GM12878 (cell line): ENCODE measurements at regions not wholly inside any gene's neighbourhood (a gene's known extent, or its start where the extent isn't known, plus 50 kb on each side); places are given as distances from the start of the nearest gene placed in this dataset.

Source experiments
- ATAC-seq: fragments of 200-7000 bp; cut with Tn5 transposase; 3 replicates; pipeline ENCODE4 v1.9.1; 2020; ENCODE audit warnings: mild to moderate bottlenecking, moderate library complexity
- BruUV-seq: library from RNA; stranded (reverse); fragments of 400-500 nt; replicated peaks from 2 replicates; lab custom pipeline; 2021; lab: Mats Ljungman, UMichigan
- CTCF ChIA-PET: fragments of 300-600 bp; sonication (Branson Sonifier 250); formaldehyde crosslinking; extraction: SDS; loops from one replicate; lab custom pipeline; 2021; ENCODE audit warnings: inconsistent platforms; lab: Yijun Ruan, JAX
- POLR2A ChIA-PET: fragments of 350-600 bp; formaldehyde crosslinking; extraction: SDS; loops from one replicate; lab custom pipeline; 2021; ENCODE audit warnings: inconsistent platforms; lab: Charles Lee
- RAD21 ChIA-PET: fragments of 300-600 bp; sonication (Branson Sonifier 250); formaldehyde crosslinking; loops from one replicate; lab custom pipeline; 2023; ENCODE audit warnings: antibody characterized with exemption; ENCODE audit not compliant: unreplicated experiment; lab: Charles Lee
- SMC1A ChIA-PET: fragments of 300-600 bp; sonication (Branson Sonifier 250); formaldehyde crosslinking; loops from one replicate; lab custom pipeline; 2023; ENCODE audit not compliant: unreplicated experiment, uncharacterized antibody; lab: Charles Lee
- DNase-seq: peaks from one replicate; pipeline ENCODE4 v3.0.0-alpha.2; 2011; ENCODE audit warnings: low read depth, low spot score
- FAIRE-seq: peaks from 3 replicates; lab custom pipeline; 2011; peaks lifted over from hg19 to GRCh38; lab: Jason Lieb, UNC
- H2AFZ ChIP-seq: 2 replicates; pipeline ENCODE4 v1.6.0; 2011; ENCODE audit warnings: low read depth, low read length, control low read depth; ENCODE audit not compliant: control insufficient read depth
- H3K27ac ChIP-seq: 2 replicates; pipeline ENCODE4 v1.5.1; 2011; ENCODE audit warnings: control low read depth; ENCODE audit not compliant: control insufficient read depth, insufficient read depth
- H3K27me3 ChIP-seq, 2 experiments: replicated peaks in 1 of 2; 2 replicates each; pipeline versions ENCODE4 v1.6.0 to v1.6.1; 2011; ENCODE audit warnings: low read length in 1 of 2; ENCODE audit not compliant: control insufficient read depth in 2 of 2, insufficient read depth in 2 of 2
- H3K36me3 ChIP-seq, 2 experiments: 2 replicates each; pipeline ENCODE4 v1.5.1; 2011; ENCODE audit warnings: low read length in 1 of 2; ENCODE audit not compliant: control insufficient read depth in 2 of 2, insufficient read depth in 2 of 2
- H3K4me1 ChIP-seq: 2 replicates; pipeline ENCODE4 v1.6.1; 2011; ENCODE audit warnings: mild to moderate bottlenecking, low read length, moderate library complexity, mixed read lengths; ENCODE audit not compliant: control insufficient read depth, insufficient read depth
- H3K4me2 ChIP-seq: 2 replicates; pipeline ENCODE4 v1.6.0; 2011; ENCODE audit warnings: control low read depth; ENCODE audit not compliant: control insufficient read depth, insufficient read depth
- H3K4me3 ChIP-seq: fragments of 200-600 bp; sonication (generic); 2 replicates; pipeline ENCODE4 v1.5.1; 2016
- H3K79me2 ChIP-seq: 2 replicates; pipeline ENCODE4 v1.6.0; 2011; ENCODE audit warnings: low read length; ENCODE audit not compliant: control insufficient read depth, insufficient read depth
- H3K9ac ChIP-seq: 2 replicates; pipeline ENCODE4 v1.8.0; 2011; ENCODE audit warnings: low read length, control low read depth, mixed read lengths; ENCODE audit not compliant: control insufficient read depth, insufficient read depth
- H3K9me3 ChIP-seq: replicated peaks from 3 replicates; pipeline ENCODE4 v1.5.1; 2011; ENCODE audit warnings: mild to moderate bottlenecking, low read length; ENCODE audit not compliant: control insufficient read depth, insufficient read depth
- H4K20me1 ChIP-seq: 2 replicates; pipeline ENCODE4 v1.6.0; 2011; ENCODE audit not compliant: control insufficient read depth, insufficient read depth
- CREM ChIP-seq: IDR thresholded peaks from 2 replicates; pipeline ENCODE4 v1.6.1; 2014; ENCODE audit warnings: antibody characterized with exemption, low read depth
- HDAC6 ChIP-seq: fragments of 200-600 bp; sonication (generic); IDR thresholded peaks from one replicate; pipeline ENCODE4 v1.8.0; 2017; ENCODE audit warnings: antibody characterized with exemption; ENCODE audit not compliant: unreplicated experiment
- IRF4 ChIP-seq: IDR thresholded peaks from 2 replicates; pipeline ENCODE4 v1.6.1; 2011; ENCODE audit warnings: low read depth, low read length
- MYC ChIP-seq: IDR thresholded peaks from 2 replicates; pipeline ENCODE4 v1.6.1; 2011; ENCODE audit warnings: mild to moderate bottlenecking, low read length, moderate library complexity, inconsistent platforms; ENCODE audit not compliant: insufficient read depth, insufficient replicate concordance, insufficient read length, severe bottlenecking
- NFYB ChIP-seq: IDR thresholded peaks from 2 replicates; pipeline ENCODE4 v1.6.1; 2011; ENCODE audit warnings: low read depth, mild to moderate bottlenecking, low read length, improper control_type of control experiment, moderate library complexity; ENCODE audit not compliant: insufficient read depth
- PML ChIP-seq: IDR thresholded peaks from 2 replicates; pipeline ENCODE4 v1.6.1; 2012; ENCODE audit warnings: low read length, inconsistent platforms
- in situ Hi-C: fragments of 300-500 bp; cut with MboI; formaldehyde crosslinking; loops from 9 replicates; pipeline ENCODE4 v1.14.3; 2018; ENCODE audit warnings: mixed read lengths
- intact Hi-C: fragments of 100-400 bp; cut with micrococcal nuclease; formaldehyde crosslinking; loops from one replicate; pipeline ENCODE4 v1.14.2; 2022; ENCODE audit not compliant: unreplicated experiment
- TF ChIP-seq, protein P1 (sequence below): IDR thresholded peaks from 2 replicates; pipeline ENCODE4 v1.6.1; 2012; ENCODE audit warnings: low read depth, low read length, improper control_type of control experiment
- TF ChIP-seq, protein P2 (sequence below): fragments of 450-650 bp; formaldehyde crosslinking; IDR thresholded peaks from 2 replicates; pipeline ENCODE4 v1.4.0; 2020; ENCODE audit warnings: mild to moderate bottlenecking, moderate library complexity

DNA sequence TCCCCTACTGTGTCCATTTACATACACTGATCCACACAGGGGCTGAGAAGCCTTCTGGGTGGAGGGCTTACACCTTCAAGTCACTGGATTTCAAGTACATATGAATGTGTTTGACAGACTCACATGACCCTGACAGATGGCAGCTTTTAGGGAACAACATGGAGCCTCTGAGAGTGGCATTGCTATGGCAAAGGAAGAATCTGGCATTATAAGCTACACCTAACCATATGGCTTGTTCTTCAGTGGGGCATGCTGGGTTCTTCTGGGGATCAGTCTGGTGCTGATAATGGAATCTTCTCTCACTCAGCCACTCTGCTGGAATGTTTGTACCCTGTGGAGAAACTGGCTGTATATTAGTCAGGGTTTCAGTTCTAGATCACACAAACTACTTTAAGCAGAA lies 68.5 kb upstream of the PDE4B start:
- ChIA-PET CTCF (interaction anchor here (1.3 kb wide), 1 partner anchor 8 kb away, joined by 4 read pairs; no protein-coding TSS in a partner anchor), POLR2A (no interaction called here), RAD21 (no interaction called here), SMC1A (interaction anchor here (0.8 kb wide), 1 partner anchor 511 kb away, joined by 3 read pairs; no protein-coding TSS in a partner anchor)
- in situ Hi-C loops (loop anchor here (25.0 kb wide), 2 partner anchors 513 to 738 kb away; no protein-coding TSS in a partner anchor), intact Hi-C loops (no loop called here)
- Histone ChIP-seq H3K27ac (no peak overlapping the region), H2AFZ (no peak overlapping the region), H3K27me3 (no peaks in the 10 kb centered on the region; a peak in 2 of 4 replicates), H3K4me2 (no peak overlapping the region), H3K9ac (no peak overlapping the region), H3K36me3 (no peaks in the 10 kb centered on the region), H3K4me3 (no peak overlapping the region), H4K20me1 (no peaks in the 10 kb centered on the region), H3K9me3 (no peaks in the 10 kb centered on the region), H3K79me2 (no peaks in the 10 kb centered on the region), H3K4me1 (no peaks in the 10 kb centered on the region)
- DNase-seq (no peak), FAIRE-seq (no peak), ATAC-seq (no peak)
- TF ChIP-seq, protein P1, sequence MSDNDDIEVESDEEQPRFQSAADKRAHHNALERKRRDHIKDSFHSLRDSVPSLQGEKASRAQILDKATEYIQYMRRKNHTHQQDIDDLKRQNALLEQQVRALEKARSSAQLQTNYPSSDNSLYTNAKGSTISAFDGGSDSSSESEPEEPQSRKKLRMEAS: no peak
- TF ChIP-seq NFYB (no peak), PML (no peak), HDAC6 (no peak), MYC (no peak), IRF4 (no peak), CREM (no peak)
- TF ChIP-seq, protein P2, sequence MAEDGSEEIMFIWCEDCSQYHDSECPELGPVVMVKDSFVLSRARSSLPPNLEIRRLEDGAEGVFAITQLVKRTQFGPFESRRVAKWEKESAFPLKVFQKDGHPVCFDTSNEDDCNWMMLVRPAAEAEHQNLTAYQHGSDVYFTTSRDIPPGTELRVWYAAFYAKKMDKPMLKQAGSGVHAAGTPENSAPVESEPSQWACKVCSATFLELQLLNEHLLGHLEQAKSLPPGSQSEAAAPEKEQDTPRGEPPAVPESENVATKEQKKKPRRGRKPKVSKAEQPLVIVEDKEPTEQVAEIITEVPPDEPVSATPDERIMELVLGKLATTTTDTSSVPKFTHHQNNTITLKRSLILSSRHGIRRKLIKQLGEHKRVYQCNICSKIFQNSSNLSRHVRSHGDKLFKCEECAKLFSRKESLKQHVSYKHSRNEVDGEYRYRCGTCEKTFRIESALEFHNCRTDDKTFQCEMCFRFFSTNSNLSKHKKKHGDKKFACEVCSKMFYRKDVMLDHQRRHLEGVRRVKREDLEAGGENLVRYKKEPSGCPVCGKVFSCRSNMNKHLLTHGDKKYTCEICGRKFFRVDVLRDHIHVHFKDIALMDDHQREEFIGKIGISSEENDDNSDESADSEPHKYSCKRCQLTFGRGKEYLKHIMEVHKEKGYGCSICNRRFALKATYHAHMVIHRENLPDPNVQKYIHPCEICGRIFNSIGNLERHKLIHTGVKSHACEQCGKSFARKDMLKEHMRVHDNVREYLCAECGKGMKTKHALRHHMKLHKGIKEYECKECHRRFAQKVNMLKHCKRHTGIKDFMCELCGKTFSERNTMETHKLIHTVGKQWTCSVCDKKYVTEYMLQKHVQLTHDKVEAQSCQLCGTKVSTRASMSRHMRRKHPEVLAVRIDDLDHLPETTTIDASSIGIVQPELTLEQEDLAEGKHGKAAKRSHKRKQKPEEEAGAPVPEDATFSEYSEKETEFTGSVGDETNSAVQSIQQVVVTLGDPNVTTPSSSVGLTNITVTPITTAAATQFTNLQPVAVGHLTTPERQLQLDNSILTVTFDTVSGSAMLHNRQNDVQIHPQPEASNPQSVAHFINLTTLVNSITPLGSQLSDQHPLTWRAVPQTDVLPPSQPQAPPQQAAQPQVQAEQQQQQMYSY (CRISPR knock-in tag): no peak
- BruUV-seq: no TSS peak
